ENCODE measurements at regions not wholly inside any gene's neighbourhood (a gene's known extent, or its start where the extent isn't known, plus 50 kb on each side); places are given as distances from the start of the nearest gene placed in this dataset.

DNA sequence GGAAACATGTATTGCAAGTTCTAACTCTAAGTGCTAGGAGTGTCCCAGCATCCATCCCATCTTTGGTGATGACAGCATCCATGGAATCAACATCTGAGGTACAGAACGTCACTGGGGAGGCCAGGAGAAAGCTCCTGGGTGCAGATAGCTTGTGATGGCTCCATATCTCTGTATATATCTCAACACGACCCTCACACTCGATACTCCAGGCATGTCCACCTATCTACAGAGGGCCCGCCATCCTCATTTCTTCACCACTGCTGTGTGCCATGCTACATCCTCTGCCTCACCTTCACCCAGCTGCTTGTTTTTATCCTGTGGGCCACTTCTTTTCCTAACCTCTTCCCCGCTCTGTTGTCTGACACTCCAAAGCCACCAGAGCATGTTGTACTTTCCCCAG lies 100.4 kb upstream of the SERP2 start:
- intact Hi-C loops (cut with DNase I), result no loop called here
- DNase-seq (ENCODE audit: low spot score) (no peak), ATAC-seq (no peak)

DNA sequence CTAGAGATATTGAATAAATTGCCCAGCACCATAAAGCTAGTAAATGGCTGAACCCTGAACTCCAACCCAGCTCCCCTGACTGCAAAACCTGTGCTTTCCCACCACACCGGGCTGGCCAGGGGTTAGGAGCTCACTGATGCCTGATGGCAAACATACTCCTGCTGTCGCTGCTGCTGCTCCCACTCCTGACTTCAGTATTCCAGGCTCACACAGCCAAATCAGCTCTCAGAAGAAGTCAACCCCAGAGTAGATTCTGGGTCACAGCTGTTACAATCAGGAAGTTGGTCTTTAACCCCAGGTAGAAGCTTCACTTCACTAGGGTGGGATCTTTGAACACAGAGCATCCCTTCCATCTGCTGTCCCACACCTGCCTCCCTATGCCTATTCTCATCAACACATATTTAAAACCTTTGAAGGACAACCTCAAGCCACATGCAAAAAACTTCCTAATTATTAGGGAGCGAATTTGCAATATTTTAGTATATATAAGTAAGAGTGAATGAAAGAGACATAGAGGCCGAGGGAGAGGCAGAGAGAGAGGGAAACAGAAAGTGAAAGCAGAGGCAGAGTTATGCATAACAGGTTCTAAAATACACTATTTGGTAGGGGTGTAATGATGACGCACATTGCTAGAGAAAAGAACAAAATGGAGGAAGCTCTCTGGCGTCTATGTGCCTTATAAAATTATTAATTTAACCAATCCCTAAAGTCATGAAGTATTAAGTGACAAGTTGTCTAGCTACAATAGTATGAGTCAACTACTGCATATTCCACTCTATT lies 99.4 kb upstream of the SERP2 start:
- no peak for DNase-seq (ENCODE audit: low spot score)
- intact Hi-C loops (cut with DNase I), result no loop called here

DNA sequence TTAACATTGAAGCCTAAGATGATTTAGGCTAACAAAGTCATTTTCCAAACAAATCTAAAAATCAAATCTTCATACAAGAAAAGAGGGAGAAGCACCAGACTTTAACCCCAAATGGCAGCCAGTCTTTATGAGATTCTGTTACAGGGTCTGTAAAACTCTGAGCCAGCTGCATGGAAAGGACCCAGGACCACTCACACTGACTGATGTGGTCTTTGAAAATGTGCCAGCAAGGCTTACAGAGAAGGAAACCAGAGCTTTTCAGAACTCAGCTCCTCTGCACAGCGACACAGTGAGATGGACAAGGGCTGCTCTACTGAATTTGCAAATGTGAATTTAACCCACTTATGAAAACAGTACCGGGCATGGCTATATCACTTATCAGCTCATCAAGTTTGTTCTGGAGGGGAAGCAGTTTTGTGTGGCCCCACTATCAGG lies 98.8 kb upstream of the SERP2 start:
- DNase-seq (ENCODE audit: low spot score) (no peak), ATAC-seq (no peak)
- intact Hi-C loops (cut with DNase I), result no loop called here

More for the DNA sequence above, 99.4 kb upstream of the SERP2 start:
- peak; percentile 83 for ATAC-seq

DNA sequence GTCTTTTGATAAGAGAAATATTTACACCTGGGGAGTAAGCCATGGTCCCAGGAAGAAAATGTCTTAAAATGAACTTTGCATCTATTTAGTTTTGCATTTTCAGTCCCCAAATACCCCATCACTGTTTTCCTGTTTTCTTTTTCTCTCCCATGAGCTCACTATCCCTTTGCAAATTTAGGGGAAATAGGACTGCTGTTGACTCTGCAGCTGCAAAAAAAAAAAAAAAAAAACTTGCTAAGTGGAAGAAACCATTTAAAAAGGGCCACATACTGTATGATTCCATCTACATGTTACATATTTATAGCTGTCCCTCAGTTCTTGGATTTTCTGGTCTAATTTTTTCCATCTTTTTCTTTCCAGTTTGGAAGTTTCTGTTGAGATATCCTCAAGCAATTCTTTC lies 98.2 kb upstream of the SERP2 start:
- intact Hi-C loops (cut with DNase I), result no loop called here
- ATAC-seq, result no peak
- DNase-seq (ENCODE audit: low spot score), result no peak

DNA sequence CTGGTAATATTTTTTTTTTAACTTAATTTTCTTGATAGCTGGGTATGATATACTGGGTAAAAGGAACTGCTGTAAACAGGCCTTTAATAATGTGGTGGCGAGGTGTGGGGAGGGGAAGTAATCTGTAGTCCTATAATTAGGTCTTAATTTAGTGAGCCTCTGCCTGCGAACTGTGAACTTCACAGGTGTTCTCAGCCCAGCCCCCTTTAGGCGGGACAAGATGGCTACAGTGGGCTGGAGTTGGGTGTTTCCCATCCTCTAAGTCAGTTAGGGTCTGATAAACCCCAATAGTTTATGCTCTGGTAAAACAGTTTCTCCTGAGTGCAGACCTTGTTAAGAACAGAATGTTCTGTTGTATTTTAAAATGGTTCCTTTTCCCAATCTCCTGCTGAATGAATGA lies 97.6 kb upstream of the SERP2 start:
- ATAC-seq (no peak), DNase-seq (ENCODE audit: low spot score) (no peak)
- intact Hi-C loops (cut with DNase I), result no loop called here

DNA sequence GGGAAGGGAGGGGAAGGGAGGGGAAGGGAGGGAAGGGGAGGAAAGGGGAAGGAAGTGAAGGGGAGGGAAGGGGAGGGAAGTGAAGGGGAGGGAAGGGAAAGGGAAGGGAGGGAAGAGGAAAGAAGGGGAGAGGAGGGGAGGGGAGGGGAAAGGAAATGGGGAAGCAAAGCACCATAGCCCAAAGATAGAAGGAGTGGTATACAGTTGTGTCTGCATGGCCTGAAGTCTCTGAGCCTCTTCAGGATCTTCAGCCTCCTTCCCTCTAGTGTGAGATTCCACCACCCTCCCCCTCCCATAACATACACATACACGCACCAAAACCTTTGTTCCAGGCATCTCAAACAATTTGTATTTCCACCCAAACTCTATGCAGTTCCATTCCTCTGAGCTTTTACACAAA lies 96.2 kb upstream of the SERP2 start:
- intact Hi-C loops (cut with DNase I), result no loop called here
- no peak for DNase-seq (ENCODE audit: low spot score)
- no peak for ATAC-seq

DNA sequence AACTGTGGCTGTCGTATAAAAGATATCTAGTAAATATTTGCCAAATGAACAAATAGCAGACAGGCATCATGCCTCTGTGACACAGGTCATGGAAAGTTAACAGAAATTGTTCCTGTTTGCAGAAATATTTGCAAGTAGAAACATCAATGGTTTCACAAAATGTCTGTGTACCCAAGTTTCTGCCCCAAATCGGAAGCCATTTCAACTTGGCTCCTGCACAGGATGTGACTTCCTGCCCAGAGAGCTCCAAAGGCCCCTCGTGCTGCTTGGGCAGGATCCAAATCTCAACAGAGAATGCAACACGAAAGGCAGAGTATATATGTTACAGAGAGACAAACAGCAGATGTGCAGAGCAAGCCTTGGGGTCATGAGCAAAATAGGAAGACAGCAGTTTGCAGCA lies 95.5 kb upstream of the SERP2 start:
- DNase-seq (ENCODE audit: low spot score) (no peak), ATAC-seq (no peak)
- intact Hi-C loops (cut with DNase I), result no loop called here

DNA sequence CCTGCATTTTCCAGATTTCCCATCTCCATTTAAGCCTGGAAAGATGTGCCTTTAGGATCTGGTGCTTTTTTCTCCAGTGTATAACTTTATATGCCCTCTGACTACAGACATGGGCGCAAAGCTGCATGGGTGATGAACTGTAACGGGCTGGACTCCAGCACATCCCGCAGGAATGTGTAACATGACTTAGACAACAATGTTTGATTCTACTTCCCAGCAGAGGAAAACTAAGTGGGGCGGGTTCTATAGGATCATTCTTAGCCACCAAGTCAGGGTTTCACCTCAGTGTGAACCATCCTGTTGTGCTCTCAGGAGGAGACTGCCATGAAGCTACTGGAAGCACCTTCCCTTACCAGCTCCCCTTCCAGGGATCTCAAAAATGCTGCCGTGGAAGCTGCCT lies 93.2 kb upstream of the SERP2 start:
- DNase-seq (ENCODE audit: low spot score), result no peak
- no peak for ATAC-seq
- intact Hi-C loops (cut with DNase I), result no loop called here

DNA sequence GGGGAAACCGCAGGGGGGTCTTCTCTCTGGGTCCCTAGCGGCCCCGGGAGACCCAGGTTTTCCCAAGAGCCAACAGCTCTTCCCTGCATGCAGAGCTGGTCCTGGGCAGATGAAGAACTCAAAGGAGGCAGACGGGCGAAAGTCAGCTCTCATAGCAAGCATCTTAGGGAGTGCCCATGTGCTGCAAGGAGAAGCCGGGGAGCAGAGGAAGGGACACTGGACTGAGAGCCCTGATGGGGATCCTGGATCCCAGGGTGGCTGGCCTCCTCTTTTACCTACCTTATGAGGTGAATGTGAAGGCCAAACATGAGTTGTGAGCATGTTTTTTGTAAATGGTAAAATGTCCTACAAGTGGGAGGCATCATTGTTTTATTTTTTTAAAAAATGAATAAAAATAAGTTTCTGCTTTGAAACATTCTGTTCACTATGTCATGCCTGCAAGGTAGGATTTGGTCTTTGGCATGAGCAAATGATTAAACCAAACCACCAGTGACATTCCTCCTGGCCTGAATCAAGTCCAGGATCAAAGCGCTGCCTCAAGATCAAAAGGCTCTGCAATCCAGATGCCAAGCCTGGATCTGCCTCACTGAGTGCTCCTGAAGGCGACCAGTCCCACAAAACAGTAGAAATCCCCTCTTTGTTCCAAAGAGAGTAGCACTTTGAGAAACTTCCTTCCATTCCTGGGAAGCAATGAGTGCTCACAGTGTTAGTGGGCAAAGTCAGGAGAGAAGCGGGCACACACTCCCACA lies 92.2 kb upstream of the SERP2 start:
- intact Hi-C loops (cut with DNase I), result no loop called here
- no peak for ATAC-seq
- no peak for DNase-seq (ENCODE audit: low spot score)

DNA sequence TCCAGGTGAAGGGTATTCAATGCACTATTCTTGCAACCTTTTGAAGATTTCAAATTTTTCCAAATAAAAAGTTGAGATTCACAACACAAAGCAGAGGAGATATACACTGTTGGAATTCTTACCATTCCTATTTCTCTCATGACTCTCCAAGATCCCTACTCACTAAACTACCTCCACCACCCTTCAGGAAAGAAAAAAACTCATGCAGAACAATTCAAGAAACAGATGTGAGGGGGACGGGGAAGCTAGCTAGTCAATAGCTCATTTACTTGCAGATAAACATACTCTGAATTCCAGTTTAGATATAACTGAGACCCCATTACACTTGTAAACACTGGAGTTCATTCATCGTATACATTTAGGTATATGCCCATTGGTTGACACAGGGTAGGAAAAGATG lies 90.0 kb upstream of the SERP2 start:
- ATAC-seq (no peak), DNase-seq (ENCODE audit: low spot score) (no peak)
- intact Hi-C loops (cut with DNase I), result no loop called here

DNA sequence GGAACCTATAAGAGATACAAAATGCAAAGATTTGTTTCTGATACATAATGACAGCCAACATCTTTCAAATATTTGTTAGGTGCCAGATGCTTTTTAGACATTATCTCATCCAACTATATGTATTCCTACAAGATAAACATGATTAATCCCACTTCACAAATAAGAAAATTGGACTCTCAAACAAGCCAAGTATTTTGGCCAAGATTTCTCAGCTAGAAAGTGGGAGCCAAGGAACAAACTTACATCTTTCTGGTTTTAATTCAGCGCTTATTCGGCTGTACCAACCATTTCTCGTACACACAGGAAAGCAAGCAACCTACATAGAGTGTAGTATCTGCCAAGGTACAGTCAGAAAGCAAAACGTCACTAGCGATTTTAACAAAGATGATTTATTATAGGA lies 85.7 kb upstream of the SERP2 start:
- intact Hi-C loops (cut with DNase I), result no loop called here
- ATAC-seq (no peak), DNase-seq (ENCODE audit: low spot score) (no peak)

DNA sequence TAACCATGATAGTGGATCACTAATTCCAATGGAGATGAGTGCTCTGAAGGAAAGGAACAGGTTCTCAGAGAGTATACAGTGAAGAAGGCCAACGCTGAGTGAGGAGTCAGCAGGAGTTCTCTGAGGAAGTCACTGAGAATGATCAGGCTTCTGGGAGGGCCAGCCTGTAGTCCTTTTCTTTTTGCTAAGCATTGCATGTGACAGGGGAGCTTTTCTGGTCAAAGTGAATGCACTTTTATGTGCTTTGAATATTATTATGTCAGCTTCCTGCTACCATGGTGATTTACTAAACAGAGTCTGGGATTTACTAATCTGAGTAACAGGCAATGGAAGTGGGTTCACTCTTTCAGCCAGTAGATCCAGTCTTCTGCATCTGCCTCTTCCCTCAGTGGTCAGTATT lies 81.1 kb upstream of the SERP2 start:
- intact Hi-C loops (cut with DNase I), result no loop called here
- DNase-seq (ENCODE audit: low spot score) (no peak), ATAC-seq (peak; percentile 27)

DNA sequence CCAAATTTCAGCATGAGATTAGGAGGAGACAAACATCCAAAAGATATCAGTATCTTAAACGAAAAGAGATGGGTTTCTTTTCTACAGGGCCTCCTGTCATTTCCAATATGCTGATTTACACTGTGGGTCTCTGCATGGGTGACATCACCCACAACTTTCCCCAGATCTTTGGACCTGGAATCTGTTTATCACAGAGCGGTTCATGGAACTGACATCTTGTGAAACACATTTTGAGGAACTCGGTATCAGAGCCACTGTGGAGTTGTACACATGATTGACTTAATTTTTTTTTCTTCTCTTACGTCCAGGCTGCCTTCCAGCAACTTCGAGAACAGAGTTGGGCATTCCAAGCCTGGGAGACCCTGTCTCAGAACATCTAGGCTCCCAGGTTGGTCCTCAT lies 80.2 kb upstream of the SERP2 start:
- ATAC-seq (no peak), DNase-seq (ENCODE audit: low spot score) (no peak)
- intact Hi-C loops (cut with DNase I), result no loop called here

DNA sequence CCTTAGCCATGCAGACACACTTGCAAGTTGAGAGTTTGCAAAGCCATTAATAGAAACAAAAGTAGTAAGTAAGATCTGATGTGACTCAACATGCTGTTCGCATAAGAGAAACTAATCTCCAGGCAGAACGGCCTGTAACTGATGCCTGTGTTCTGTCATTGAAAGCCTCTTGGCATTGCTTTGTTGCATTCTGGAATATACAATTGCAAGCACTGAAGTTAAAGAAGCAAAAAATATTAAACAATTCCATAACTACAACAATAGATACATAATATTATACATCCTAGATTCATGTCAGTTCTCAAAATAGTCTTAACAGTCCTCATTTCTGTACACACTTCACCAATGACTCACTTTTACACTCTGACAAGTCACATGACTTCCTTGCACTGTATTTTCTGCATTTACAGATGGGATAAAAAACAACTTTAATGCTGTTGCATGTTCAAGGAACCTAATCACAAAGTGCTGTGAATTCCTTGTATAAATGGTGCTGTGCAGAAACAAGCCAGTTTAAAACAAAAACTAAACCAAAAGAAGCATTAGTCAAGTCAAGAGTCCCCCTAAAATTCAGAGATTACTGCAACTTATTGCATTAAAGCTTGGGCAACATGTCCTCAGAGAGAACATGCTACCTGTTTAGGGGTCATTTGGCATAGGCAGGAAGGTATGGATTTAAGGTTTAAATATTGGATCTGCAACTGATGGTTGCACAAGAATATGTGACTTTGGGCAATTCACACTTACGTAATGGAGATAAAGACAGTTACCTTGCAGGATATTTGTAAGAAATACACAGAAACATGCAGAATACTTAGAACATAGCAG lies 79.5 kb upstream of the SERP2 start:
- ATAC-seq, result no peak
- intact Hi-C loops (cut with DNase I), result no loop called here
- DNase-seq (ENCODE audit: low spot score), result no peak

DNA sequence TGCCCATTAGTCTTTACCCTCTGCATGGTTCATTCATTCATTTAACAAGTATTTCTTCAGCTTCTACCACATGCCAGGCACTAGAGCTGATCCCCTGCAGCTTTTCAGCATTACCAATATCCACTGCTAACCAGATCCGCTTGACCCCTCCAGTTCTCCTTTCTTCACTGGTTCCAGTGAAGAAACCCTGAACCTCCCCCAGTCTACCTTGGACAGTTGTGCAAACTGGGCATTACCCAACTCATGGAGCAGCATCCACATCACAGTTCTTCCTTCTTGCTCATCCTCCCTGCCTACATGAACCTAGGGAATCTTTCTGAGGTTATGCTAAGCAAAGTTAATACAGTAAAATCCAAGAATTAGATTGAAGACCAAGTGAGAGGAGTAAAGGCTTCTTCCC lies 78.7 kb upstream of the SERP2 start:
- ATAC-seq (no peak), DNase-seq (ENCODE audit: low spot score) (no peak)
- intact Hi-C loops (cut with DNase I), result no loop called here

DNA sequence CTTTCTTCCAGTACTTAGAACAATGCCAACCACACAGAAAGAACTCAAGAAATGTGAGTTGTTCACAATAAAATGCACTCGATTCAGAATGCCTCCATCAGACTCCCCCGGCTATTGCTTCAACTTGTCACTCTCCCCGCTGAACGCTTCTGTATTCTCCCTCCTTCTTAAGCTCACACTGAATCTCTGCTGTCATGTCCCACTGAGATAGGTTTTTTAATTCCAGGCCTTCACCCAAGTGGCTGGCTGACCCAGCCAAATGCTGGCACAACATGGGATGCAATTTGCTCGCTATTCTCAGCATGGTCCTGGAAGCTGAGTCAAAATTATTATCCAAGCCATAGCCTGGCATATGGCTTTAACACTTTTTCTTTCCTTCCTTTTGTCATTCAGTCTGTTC lies 76.8 kb upstream of the SERP2 start:
- intact Hi-C loops (cut with DNase I), result no loop called here
- no peak for ATAC-seq

DNA sequence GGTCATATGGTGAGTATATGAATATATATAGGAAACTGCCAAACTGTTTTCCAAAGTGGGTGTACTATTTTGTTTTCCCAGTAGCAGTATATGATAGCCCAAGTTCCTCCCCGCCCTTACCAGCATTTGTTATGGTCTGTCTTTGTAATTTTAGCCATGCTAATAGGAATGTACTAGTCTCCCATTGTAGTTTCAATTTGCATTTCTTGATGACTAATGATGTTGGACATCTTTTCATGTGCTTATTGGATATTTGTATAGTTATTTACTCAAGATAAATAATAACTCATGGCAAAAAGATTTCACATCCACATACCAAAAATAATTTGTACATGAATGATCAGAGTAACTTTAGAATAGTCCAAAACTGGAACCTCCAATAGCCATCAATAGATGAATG lies 75.3 kb upstream of the SERP2 start:
- DNase-seq (ENCODE audit: low spot score), result no peak
- intact Hi-C loops (cut with DNase I), result no loop called here
- ATAC-seq, result no peak

More for the DNA sequence above, 76.8 kb upstream of the SERP2 start:
- DNase-seq (ENCODE audit: low spot score), result no peak

DNA sequence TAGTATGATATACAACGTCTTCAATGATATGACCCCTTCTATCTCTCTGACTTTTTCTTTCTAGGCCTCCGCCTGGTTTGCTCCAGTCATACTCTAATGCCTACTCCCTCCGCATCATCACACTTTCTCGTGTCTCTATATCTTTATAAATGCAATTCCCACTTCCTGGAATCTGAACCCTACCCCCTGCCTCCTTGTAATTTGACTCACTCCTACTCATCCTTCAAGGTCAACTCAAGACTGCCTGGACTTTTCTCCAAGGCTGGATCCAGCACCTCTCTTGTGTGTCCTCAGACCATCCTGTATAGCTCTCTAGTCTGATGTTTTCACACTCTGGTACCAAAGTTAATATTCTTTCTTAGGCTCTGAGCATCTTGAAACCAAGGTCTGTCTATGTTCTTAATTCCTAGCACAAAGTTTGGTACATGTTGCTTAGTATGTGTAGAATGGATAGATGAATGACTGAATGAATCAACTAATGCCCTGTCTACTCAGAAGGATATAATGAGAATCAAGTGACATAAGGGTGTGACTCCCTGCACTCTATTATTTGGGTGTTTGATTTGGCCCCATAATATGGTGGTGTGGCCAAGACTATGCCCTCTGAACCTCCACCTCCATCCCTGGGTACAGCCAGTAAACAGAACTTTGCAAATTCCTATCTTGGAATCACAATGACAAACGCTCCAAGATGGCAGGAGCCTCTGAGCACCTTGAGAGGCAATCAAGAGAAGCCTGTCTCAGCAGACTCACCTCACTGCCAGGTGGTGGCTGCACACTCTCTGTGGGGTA lies 74.3 kb upstream of the SERP2 start:
- no peak for ATAC-seq
- intact Hi-C loops (cut with DNase I), result no loop called here

More for the DNA sequence above, 74.3 kb upstream of the SERP2 start:
- no peak for DNase-seq (ENCODE audit: low spot score)
